Keratinocyte (primary cell): ENCODE measurements at regions not wholly inside any gene's neighbourhood (a gene's known extent, or its start where the extent isn't known, plus 50 kb on each side); places are given as distances from the start of the nearest gene placed in this dataset.

Experiments
- DNase-seq: peaks from one replicate; pipeline ENCODE4 v3.0.0-alpha.2; 2011; ENCODE audit warnings: low read depth, missing footprints, low spot score
- FAIRE-seq: peaks from 2 replicates; lab custom pipeline; 2011; peaks lifted over from hg19 to GRCh38; lab: Jason Lieb, UNC
- H2AFZ ChIP-seq: 2 replicates; pipeline ENCODE4 v1.6.0; 2012; ENCODE audit warnings: low read length, control low read depth, inconsistent platforms; ENCODE audit not compliant: control insufficient read depth
- H3K27ac ChIP-seq: 2 replicates; pipeline ENCODE4 v1.5.1; 2011; ENCODE audit warnings: low read length; ENCODE audit not compliant: control insufficient read depth, insufficient read depth
- H3K27me3 ChIP-seq: 3 replicates; pipeline ENCODE4 v1.6.0; 2011; ENCODE audit warnings: low read length; ENCODE audit not compliant: control insufficient read depth, insufficient read depth; ENCODE audit errors: extremely low read depth
- H3K36me3 ChIP-seq, 2 experiments: 2 replicates in 1 of 2; 3 replicates in 1 of 2; pipeline ENCODE4 v1.5.1; 2011; ENCODE audit warnings: low read length in 2 of 2, mild to moderate bottlenecking in 1 of 2; ENCODE audit not compliant: control insufficient read depth in 2 of 2, insufficient read depth in 2 of 2; ENCODE audit errors: extremely low read depth in 1 of 2
- H3K4me1 ChIP-seq: 3 replicates; pipeline ENCODE4 v1.5.1; 2011; ENCODE audit warnings: low read length; ENCODE audit not compliant: control insufficient read depth, insufficient read depth; ENCODE audit errors: extremely low read depth
- H3K4me2 ChIP-seq: 3 replicates; pipeline ENCODE4 v1.6.0; 2011; ENCODE audit warnings: low read depth, low read length; ENCODE audit not compliant: control insufficient read depth, insufficient read depth; ENCODE audit errors: extremely low read depth
- H3K4me3 ChIP-seq, 3 experiments: fragments of 200-600 bp in 1 of 3; sonication (generic) in 1 of 3; 2 replicates in 2 of 3; 3 replicates in 1 of 3; pipeline ENCODE4 v1.5.1; 2011 to 2016; ENCODE audit warnings: low read length in 3 of 3, mild to moderate bottlenecking in 3 of 3, control low read depth in 2 of 3, inconsistent platforms in 1 of 3, low read depth in 1 of 3, mixed read lengths in 1 of 3, mixed run types in 1 of 3, moderate library complexity in 1 of 3; ENCODE audit not compliant: control insufficient read depth in 2 of 3, insufficient read depth in 2 of 3; ENCODE audit errors: extremely low read depth in 1 of 3
- H3K79me2 ChIP-seq: 2 replicates; pipeline ENCODE4 v1.6.0; 2012; ENCODE audit warnings: low read length; ENCODE audit not compliant: control insufficient read depth, insufficient read depth
- H3K9ac ChIP-seq: 3 replicates; pipeline ENCODE4 v1.6.0; 2011; ENCODE audit warnings: low read length; ENCODE audit not compliant: control insufficient read depth, insufficient read depth; ENCODE audit errors: extremely low read depth
- H3K9me1 ChIP-seq: 3 replicates; pipeline ENCODE4 v1.6.0; 2011; ENCODE audit warnings: low read length; ENCODE audit not compliant: control insufficient read depth, insufficient read depth; ENCODE audit errors: extremely low read depth
- H3K9me3 ChIP-seq: 2 replicates; pipeline ENCODE4 v1.5.1; 2012; ENCODE audit warnings: low read depth, low read length; ENCODE audit not compliant: control insufficient read depth
- H4K20me1 ChIP-seq: 3 replicates; pipeline ENCODE4 v1.6.0; 2011; ENCODE audit warnings: low read length; ENCODE audit not compliant: control insufficient read depth, insufficient read depth; ENCODE audit errors: extremely low read depth
- EZH2 ChIP-seq: IDR thresholded peaks from one replicate; pipeline ENCODE4 v1.6.1; 2012; ENCODE audit warnings: inconsistent platforms, mild to moderate bottlenecking, low read length, moderate library complexity
- dilution Hi-C: fragments of 300-500 bp; cut with MboI; formaldehyde crosslinking; loops from one replicate; pipeline ENCODE4 v1.7.0; 2020; ENCODE audit warnings: low sequenced_read_pairs; ENCODE audit not compliant: extremely low pct_ligation_motif_present
- TF ChIP-seq, protein P1 (sequence below), 3 experiments: IDR thresholded peaks in 1 of 3; conservative IDR thresholded peaks in 1 of 3; optimal IDR thresholded peaks in 1 of 3; 2 replicates in 2 of 3; 3 replicates in 1 of 3; pipeline versions ENCODE3 to v1.5.1; 2011; ENCODE audit warnings: low read length in 3 of 3, mild to moderate bottlenecking in 3 of 3, moderate library complexity in 2 of 3, control low read depth in 1 of 3, inconsistent platforms in 1 of 3; ENCODE audit not compliant: insufficient read depth in 2 of 3; ENCODE audit errors: extremely low read depth in 1 of 3

- no peaks in the 10 kb centered on the region for H4K20me1 ChIP-seq
- H3K27ac ChIP-seq: no peak overlapping the region
- H3K9ac ChIP-seq: no peak overlapping the region
- peaks cover 5% of the 10 kb centered on the region for H3K4me1 ChIP-seq
- no peaks in the 10 kb centered on the region for H3K79me2 ChIP-seq
- no peaks in the 10 kb centered on the region for H3K27me3 ChIP-seq
- no peak for TF ChIP-seq EZH2
- TF ChIP-seq, protein P1, sequence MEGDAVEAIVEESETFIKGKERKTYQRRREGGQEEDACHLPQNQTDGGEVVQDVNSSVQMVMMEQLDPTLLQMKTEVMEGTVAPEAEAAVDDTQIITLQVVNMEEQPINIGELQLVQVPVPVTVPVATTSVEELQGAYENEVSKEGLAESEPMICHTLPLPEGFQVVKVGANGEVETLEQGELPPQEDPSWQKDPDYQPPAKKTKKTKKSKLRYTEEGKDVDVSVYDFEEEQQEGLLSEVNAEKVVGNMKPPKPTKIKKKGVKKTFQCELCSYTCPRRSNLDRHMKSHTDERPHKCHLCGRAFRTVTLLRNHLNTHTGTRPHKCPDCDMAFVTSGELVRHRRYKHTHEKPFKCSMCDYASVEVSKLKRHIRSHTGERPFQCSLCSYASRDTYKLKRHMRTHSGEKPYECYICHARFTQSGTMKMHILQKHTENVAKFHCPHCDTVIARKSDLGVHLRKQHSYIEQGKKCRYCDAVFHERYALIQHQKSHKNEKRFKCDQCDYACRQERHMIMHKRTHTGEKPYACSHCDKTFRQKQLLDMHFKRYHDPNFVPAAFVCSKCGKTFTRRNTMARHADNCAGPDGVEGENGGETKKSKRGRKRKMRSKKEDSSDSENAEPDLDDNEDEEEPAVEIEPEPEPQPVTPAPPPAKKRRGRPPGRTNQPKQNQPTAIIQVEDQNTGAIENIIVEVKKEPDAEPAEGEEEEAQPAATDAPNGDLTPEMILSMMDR (optimal IDR thresholded peaks at IDR 0.05 in 1 of 3, IDR thresholded peaks at IDR 0.05 in 1 of 3, conservative IDR thresholded peaks at IDR 0.05 in 1 of 3; ENCODE audit: extremely low read depth in 1 of 3, insufficient read depth in 2 of 3, low read length in 3 of 3): no peak
- DNase-seq (no peak), FAIRE-seq (no peak)
- peaks cover 11% of the 10 kb centered on the region for H3K9me3 ChIP-seq
- H3K4me3 ChIP-seq: no peak overlapping the region
- H3K4me2 ChIP-seq: no peak overlapping the region
- no peaks in the 10 kb centered on the region for H3K9me1 ChIP-seq
- no peaks in the 10 kb centered on the region for H3K36me3 ChIP-seq
- dilution Hi-C loops: no loop called here
- H2AFZ ChIP-seq: no peak overlapping the region
These were observed 475.6 kb downstream of the KLF12 start for GRCh38 chr13:73658639-73659038.

GRCh38 chr13:73657821-73658540 lies 476.2 kb downstream of the KLF12 start:
- Histone ChIP-seq H3K27me3 (no peaks in the 10 kb centered on the region), H3K9me1 (no peaks in the 10 kb centered on the region), H3K9me3 (peaks cover 11% of the 10 kb centered on the region), H3K79me2 (no peaks in the 10 kb centered on the region), H3K27ac (no peak overlapping the region), H3K36me3 (no peaks in the 10 kb centered on the region), H4K20me1 (no peaks in the 10 kb centered on the region), H2AFZ (no peak overlapping the region), H3K9ac (no peak overlapping the region), H3K4me3 (no peak overlapping the region), H3K4me2 (no peak overlapping the region), H3K4me1 (peaks cover 5% of the 10 kb centered on the region)
- DNase-seq: no peak
- FAIRE-seq: no peak
- TF ChIP-seq, protein P1 (optimal IDR thresholded peaks at IDR 0.05 in 1 of 3, IDR thresholded peaks at IDR 0.05 in 1 of 3, conservative IDR thresholded peaks at IDR 0.05 in 1 of 3; ENCODE audit: extremely low read depth in 1 of 3, insufficient read depth in 2 of 3, low read length in 3 of 3): no peak
- TF ChIP-seq EZH2: no peak
- dilution Hi-C loops: no loop called here
